HG03060 (cell line): ENCODE measurements at regions not wholly inside any gene's neighbourhood (a gene's known extent, or its start where the extent isn't known, plus 50 kb on each side); places are given as distances from the start of the nearest gene placed in this dataset.
A peak's percentile ranks its signal among the peaks of the same experiment; 100 is the strongest.

Experiments
- ATAC-seq: cut with Tn5 transposase; IDR thresholded peaks from one replicate; pipeline ENCODE4 v1.9.1; 2021; ENCODE audit warnings: low read depth, moderate number of reproducible peaks; ENCODE audit not compliant: unreplicated experiment

- no peak for ATAC-seq
Measured at GRCh38 chr13:31923134-31923763, 108.3 kb upstream of the FRY start.

- ATAC-seq = no peak
Measured at GRCh38 chr13:31925079-31925478, 106.5 kb upstream of the FRY start.

- no peak for ATAC-seq
Measured at GRCh38 chr13:31927219-31927653, 104.3 kb upstream of the FRY start.

- ATAC-seq = no peak
Measured at GRCh38 chr13:31929031-31929770, 102.4 kb upstream of the FRY start.

- ATAC-seq = peak; percentile 12
Measured at GRCh38 chr13:31930490-31930889, 101.1 kb upstream of the FRY start.

GRCh38 chr13:31930901-31931522, 100.6 kb upstream of the FRY start:
- ATAC-seq = peak; percentile 99

- ATAC-seq = no peak
Measured at GRCh38 chr13:31937436-31937835, 94.1 kb upstream of the FRY start.

- ATAC-seq = no peak
Measured at GRCh38 chr13:31940076-31940475, 91.5 kb upstream of the FRY start.

GRCh38 chr13:31943591-31943990, 88.0 kb upstream of the FRY start:
- ATAC-seq = no peak

- no peak for ATAC-seq
Measured at GRCh38 chr13:31944262-31945160, 87.1 kb upstream of the FRY start.

GRCh38 chr13:31945202-31945961, 86.2 kb upstream of the FRY start:
- no peak for ATAC-seq

GRCh38 chr13:31946091-31946770, 85.3 kb upstream of the FRY start:
- ATAC-seq = no peak

- no peak for ATAC-seq
Measured at GRCh38 chr13:31947105-31947504, 84.5 kb upstream of the FRY start.

- ATAC-seq = no peak
Measured at GRCh38 chr13:31947506-31947905, 84.1 kb upstream of the FRY start.

- no peak for ATAC-seq
Measured at GRCh38 chr13:31949486-31949885, 82.1 kb upstream of the FRY start.

GRCh38 chr13:31950111-31950815, 81.3 kb upstream of the FRY start:
- ATAC-seq = no peak

GRCh38 chr13:31951215-31951678, 80.3 kb upstream of the FRY start:
- peak; percentile 86 for ATAC-seq

GRCh38 chr13:31952641-31953380, 78.8 kb upstream of the FRY start:
- no peak for ATAC-seq
